GM19452 (cell line): ENCODE measurements at regions not wholly inside any gene's neighbourhood (a gene's known extent, or its start where the extent isn't known, plus 50 kb on each side); places are given as distances from the start of the nearest gene placed in this dataset.

Source experiments
- ATAC-seq: cut with Tn5 transposase; IDR thresholded peaks from one replicate; pipeline ENCODE4 v1.9.1; 2021; ENCODE audit not compliant: unreplicated experiment

- ATAC-seq: no peak
These were observed 127.2 kb downstream of the BBS10 start for GRCh38 chr12:76220980-76221379.

GRCh38 chr12:76219806-76220205, 128.4 kb downstream of the BBS10 start:
- ATAC-seq: no peak

GRCh38 chr12:76216585-76217472, 131.4 kb downstream of the BBS10 start:
- ATAC-seq: no peak

GRCh38 chr12:76208129-76208528, 123.6 kb upstream of the NAP1L1 start:
- ATAC-seq: no peak

GRCh38 chr12:76206677-76207072, 122.2 kb upstream of the NAP1L1 start:
- no peak for ATAC-seq

GRCh38 chr12:76206039-76206676, 121.7 kb upstream of the NAP1L1 start:
- no peak for ATAC-seq

GRCh38 chr12:76202621-76203020, 118.1 kb upstream of the NAP1L1 start:
- ATAC-seq: no peak

- no peak for ATAC-seq
These were observed 117.3 kb upstream of the NAP1L1 start for GRCh38 chr12:76201758-76202157.

- no peak for ATAC-seq
These were observed 116.8 kb upstream of the NAP1L1 start for GRCh38 chr12:76201316-76201715.

- ATAC-seq: no peak
These were observed 115.3 kb upstream of the NAP1L1 start for GRCh38 chr12:76199808-76200207.

- ATAC-seq: no peak
These were observed 114.4 kb upstream of the NAP1L1 start for GRCh38 chr12:76198839-76199238.

- no peak for ATAC-seq
These were observed 112.8 kb upstream of the NAP1L1 start for GRCh38 chr12:76197283-76197682.

- ATAC-seq: no peak
These were observed 111.4 kb upstream of the NAP1L1 start for GRCh38 chr12:76195920-76196319.

- no peak for ATAC-seq
These were observed 110.2 kb upstream of the NAP1L1 start for GRCh38 chr12:76194724-76195123.

- no peak for ATAC-seq
These were observed 109.5 kb upstream of the NAP1L1 start for GRCh38 chr12:76193961-76194360.

GRCh38 chr12:76192416-76192815, 107.9 kb upstream of the NAP1L1 start:
- no peak for ATAC-seq

- no peak for ATAC-seq
These were observed 105.8 kb upstream of the NAP1L1 start for GRCh38 chr12:76190299-76190698.

GRCh38 chr12:76189851-76190250, 105.4 kb upstream of the NAP1L1 start:
- no peak for ATAC-seq

- ATAC-seq: no peak
These were observed 102.7 kb upstream of the NAP1L1 start for GRCh38 chr12:76187177-76187576.

- no peak for ATAC-seq
These were observed 101.8 kb upstream of the NAP1L1 start for GRCh38 chr12:76186131-76186906.

GRCh38 chr12:76183459-76184186, 99.1 kb upstream of the NAP1L1 start:
- peak; percentile 93 for ATAC-seq
